ENCODE measurements at regions not wholly inside any gene's neighbourhood (a gene's known extent, or its start where the extent isn't known, plus 50 kb on each side); places are given as distances from the start of the nearest gene placed in this dataset.

- no peak for DNase-seq (ENCODE audit: low read depth, low spot score)
- no peak overlapping the region for H3K4me3 ChIP-seq (ENCODE audit: low read depth, low read length)
- CTCF ChIA-PET, result no interaction called here
- POLR2A ChIA-PET, result no interaction called here
- TF ChIP-seq CTCF (IDR thresholded peaks at IDR 0.05; ENCODE audit: insufficient read depth, low read length, missing control alignments), result no peak
These were observed 243.1 kb downstream of the PRDM2 start for GRCh38 chr1:13943055-13943454.

GRCh38 chr1:13945856-13946255 is 245.9 kb downstream of the PRDM2 start:
- DNase-seq (ENCODE audit: low read depth, low spot score), result no peak
- ChIA-PET POLR2A (no interaction called here), CTCF (no interaction called here)
- no peak for TF ChIP-seq CTCF (IDR thresholded peaks at IDR 0.05; ENCODE audit: insufficient read depth, low read length, missing control alignments)
- H3K4me3 ChIP-seq (ENCODE audit: low read depth, low read length), result no peak overlapping the region

DNA sequence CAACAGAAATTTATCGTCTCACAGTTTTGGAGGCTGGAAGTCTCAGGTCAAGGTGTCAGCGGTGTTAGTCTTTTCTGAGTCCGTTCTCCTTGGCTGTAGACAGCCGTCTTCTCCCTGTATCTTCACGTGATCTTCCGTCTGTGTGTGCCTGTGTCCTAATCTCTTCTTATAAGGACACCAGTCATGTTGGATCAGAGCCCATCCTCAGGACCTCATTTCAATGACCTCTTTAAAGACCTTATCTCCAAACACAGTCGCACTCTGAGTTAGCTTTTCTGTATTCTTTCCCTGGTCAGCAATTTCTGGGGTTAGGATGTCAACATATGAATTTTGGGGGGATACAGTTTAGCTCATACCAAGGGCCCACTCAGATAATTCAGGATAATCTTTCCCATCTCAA is 247.7 kb downstream of the PRDM2 start:
- ChIA-PET POLR2A (no interaction called here), CTCF (no interaction called here)
- no peak for DNase-seq (ENCODE audit: low read depth, low spot score)
- H3K4me3 ChIP-seq (ENCODE audit: low read depth, low read length), result no peak overlapping the region
- no peak for TF ChIP-seq CTCF (IDR thresholded peaks at IDR 0.05; ENCODE audit: insufficient read depth, low read length, missing control alignments)

DNA sequence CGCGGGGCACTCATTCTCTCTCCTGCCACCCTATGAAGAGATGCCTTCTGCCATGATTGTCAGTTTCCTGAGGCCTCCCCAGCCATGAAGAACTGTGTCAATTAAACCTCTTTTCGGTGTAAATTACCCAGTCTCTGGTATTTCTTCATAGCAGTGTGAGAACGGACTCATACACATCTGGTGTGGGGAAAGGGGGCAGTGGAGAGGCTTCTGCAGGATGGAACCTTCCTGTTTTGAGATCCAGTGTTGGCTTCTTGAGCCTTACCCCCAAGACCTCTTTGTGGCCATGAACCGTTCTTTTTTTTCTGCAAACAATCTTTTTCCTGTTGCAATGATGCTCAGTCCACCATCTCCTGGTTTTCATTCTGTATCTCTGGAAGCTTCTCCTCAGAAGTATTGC is 248.4 kb downstream of the PRDM2 start:
- no peak for DNase-seq (ENCODE audit: low read depth, low spot score)
- ChIA-PET CTCF (interaction anchor here (1.2 kb wide), 1 partner anchor 11 kb away, joined by 4 read pairs; no protein-coding TSS in a partner anchor), POLR2A (no interaction called here)
- H3K4me3 ChIP-seq (ENCODE audit: low read depth, low read length), result no peak overlapping the region
- no peak for TF ChIP-seq CTCF (IDR thresholded peaks at IDR 0.05; ENCODE audit: insufficient read depth, low read length, missing control alignments)

DNA sequence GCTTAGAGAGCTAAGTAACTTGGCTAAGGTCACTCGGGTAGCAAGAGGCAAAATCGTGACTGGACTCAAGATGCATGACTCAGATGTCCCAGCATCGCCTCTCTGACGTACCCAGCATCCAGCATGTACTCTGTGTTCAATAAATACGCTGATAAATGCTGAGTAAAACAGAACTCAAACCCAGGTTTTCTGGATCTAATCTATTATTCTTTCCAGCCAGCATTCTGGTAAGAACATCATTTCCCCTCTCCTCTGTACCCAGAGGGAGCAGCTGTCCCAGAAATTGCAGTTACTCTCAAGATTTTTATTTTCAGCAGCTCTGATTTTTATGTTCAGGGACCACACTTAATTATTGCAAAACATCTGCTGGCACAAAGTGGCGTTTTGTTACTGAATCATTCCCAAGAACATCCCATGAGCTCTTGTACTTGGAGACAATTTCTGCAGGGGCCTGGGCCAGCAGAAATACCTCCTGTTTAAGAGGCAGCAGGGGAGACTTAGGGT is 249.0 kb downstream of the PRDM2 start:
- H3K4me3 ChIP-seq (ENCODE audit: low read depth, low read length), result no peak overlapping the region
- POLR2A ChIA-PET, result no interaction called here
- CTCF ChIA-PET, result interaction anchor here (1.2 kb wide), 1 partner anchor 11 kb away, joined by 4 read pairs; no protein-coding TSS in a partner anchor
- TF ChIP-seq CTCF (IDR thresholded peaks at IDR 0.05; ENCODE audit: insufficient read depth, low read length, missing control alignments), result no peak
- DNase-seq (ENCODE audit: low read depth, low spot score), result no peak

- no peak for TF ChIP-seq CTCF (IDR thresholded peaks at IDR 0.05; ENCODE audit: insufficient read depth, low read length, missing control alignments)
- CTCF ChIA-PET, result interaction anchor here (1.2 kb wide), 1 partner anchor 10 kb away, joined by 4 read pairs; no protein-coding TSS in a partner anchor
- no peak for DNase-seq (ENCODE audit: low read depth, low spot score)
- no peak overlapping the region for H3K4me3 ChIP-seq (ENCODE audit: low read depth, low read length)
- POLR2A ChIA-PET, result no interaction called here
These were observed 249.6 kb downstream of the PRDM2 start for GRCh38 chr1:13949546-13949945.
